ENCODE measurements at regions not wholly inside any gene's neighbourhood (a gene's known extent, or its start where the extent isn't known, plus 50 kb on each side); places are given as distances from the start of the nearest gene placed in this dataset.
"Not testable (repeated sequence)": the region's sequence is repeated elsewhere in the genome, so short reads cannot be mapped to it uniquely, and the experiment has no call there.

DNA sequence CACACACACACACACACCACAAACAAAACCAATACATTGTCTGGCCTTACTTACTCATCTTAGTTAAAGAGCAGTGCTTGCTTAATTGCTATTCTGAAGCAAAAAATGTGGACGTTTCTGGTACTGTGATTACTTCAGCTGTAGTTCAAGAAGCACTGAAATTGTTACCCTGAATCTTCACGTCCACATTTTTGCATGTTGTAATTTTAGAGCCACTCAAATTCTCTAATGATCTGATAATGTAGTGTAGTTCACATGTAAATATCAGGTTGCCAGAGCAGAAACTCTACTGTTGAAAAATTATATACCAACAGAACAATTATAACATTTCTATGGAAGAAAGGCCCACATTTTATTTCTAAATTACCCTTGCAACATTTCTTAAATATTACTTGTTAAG, 1451.1 kb downstream of the GATA3 start:
- Histone ChIP-seq H3K27me3 (ENCODE audit: insufficient read depth, low read length) (no peaks in the 10 kb centered on the region), H3K4me3 (ENCODE audit: low read length) (no peak overlapping the region), H3K9me3 (ENCODE audit: low read depth, low read length) (no peaks in the 10 kb centered on the region), H3K4me1 (ENCODE audit: insufficient read depth, low read length) (no peaks in the 10 kb centered on the region)

DNA sequence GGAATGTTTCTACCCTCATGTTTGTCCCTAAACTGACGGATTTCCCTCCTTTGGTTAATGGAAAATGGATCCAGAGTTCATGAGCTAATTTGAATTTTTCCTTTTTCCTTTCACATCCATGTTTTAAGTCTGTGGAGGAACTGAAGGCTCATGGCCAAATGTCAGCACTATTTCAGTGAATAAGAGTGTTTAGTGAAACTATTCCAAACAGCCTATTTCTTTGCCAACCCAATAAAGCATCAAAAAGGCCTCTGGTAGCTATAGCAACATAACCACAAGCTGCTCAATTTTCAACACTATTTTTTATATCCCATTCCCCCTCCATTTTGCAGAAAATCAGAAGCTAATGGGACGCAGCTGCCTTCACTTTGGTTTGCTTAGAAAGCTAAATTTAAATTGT, 1454.1 kb downstream of the GATA3 start:
- no peaks in the 10 kb centered on the region for H3K27me3 ChIP-seq (ENCODE audit: insufficient read depth, low read length)
- no peaks in the 10 kb centered on the region for H3K9me3 ChIP-seq (ENCODE audit: low read depth, low read length)

DNA sequence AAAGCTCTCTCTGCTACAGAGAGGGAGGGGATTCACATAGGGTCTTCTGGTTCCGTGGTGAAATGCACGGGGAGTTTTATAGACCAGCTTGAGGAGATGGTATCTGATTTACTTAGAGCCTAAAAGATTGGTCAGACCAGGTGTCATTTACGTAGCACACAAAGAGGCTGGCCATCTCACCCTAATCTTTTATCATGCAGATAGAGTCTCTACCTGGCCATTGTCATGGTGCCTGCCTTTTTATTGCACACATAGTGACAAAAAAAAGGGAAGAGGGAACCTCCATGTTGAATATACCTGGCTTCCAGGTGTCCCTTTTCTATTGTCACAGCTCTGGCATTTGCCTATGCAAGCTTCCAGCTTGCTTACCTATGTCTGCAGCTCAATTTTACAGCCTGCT, 1456.1 kb downstream of the GATA3 start:
- Histone ChIP-seq H3K27me3 (ENCODE audit: insufficient read depth, low read length) (no peaks in the 10 kb centered on the region), H3K9me3 (ENCODE audit: low read depth, low read length) (no peaks in the 10 kb centered on the region), H3K4me3 (ENCODE audit: low read length) (no peak overlapping the region), H3K4me1 (ENCODE audit: insufficient read depth, low read length) (no peaks in the 10 kb centered on the region)

More for the DNA sequence above, 1454.1 kb downstream of the GATA3 start:
- Histone ChIP-seq H3K4me3 (ENCODE audit: low read length) (no peak overlapping the region), H3K4me1 (ENCODE audit: insufficient read depth, low read length) (no peaks in the 10 kb centered on the region)

DNA sequence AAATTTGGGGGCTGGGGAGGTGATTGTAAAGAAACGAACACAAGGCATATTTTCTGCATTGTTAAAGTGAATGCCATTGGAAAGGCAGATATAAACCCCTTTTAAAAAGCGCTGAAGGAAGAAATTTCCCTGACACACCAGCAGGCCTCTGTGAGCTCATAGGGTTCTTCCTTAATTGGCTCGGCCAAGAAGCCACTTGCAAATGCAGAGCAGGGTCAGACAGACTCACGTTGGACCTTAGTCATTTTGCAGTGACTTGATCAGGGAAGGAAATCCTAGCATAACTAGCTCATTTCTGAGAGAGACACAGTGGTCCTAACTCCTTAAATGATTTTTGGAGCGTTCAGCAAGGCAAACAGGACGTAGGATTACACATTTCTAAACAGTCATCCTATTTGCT, 1461.4 kb downstream of the GATA3 start:
- Histone ChIP-seq H3K4me3 (ENCODE audit: low read length) (no peak overlapping the region), H3K4me1 (ENCODE audit: insufficient read depth, low read length) (no peaks in the 10 kb centered on the region), H3K9me3 (ENCODE audit: low read depth, low read length) (no peaks in the 10 kb centered on the region), H3K27me3 (ENCODE audit: insufficient read depth, low read length) (no peaks in the 10 kb centered on the region)

DNA sequence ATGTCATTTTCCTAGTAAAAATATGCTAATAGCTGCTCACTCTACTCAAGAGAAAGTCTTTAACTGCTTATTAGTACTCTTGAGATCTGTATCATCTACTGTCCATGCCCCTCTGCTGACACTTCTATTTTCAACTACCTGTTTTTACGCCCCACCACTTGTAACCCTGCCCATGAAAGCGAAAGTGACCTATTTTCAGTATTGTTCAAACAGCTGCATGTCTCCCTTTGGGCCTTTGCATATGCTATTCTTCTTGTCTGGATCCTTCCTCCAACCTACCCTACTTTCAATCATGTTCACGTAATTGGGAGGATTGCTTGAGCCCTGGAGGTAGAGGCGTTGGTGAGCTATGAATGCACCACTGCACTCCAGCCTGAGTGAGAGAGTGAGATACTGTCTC, 1481.3 kb downstream of the GATA3 start:
- no peaks in the 10 kb centered on the region for H3K9me3 ChIP-seq (ENCODE audit: low read depth, low read length)
- no peaks in the 10 kb centered on the region for H3K27me3 ChIP-seq (ENCODE audit: insufficient read depth, low read length)

GRCh38 chr10:9545073-9545472, 1472.6 kb upstream of the CELF2 start:
- Histone ChIP-seq H3K27me3 (ENCODE audit: insufficient read depth, low read length) (no peaks in the 10 kb centered on the region), H3K4me1 (ENCODE audit: insufficient read depth, low read length) (no peaks in the 10 kb centered on the region), H3K4me3 (ENCODE audit: low read length) (no peak overlapping the region), H3K9me3 (ENCODE audit: low read depth, low read length) (no peaks in the 10 kb centered on the region)

More for the DNA sequence above, 1481.3 kb downstream of the GATA3 start:
- no peaks in the 10 kb centered on the region for H3K4me1 ChIP-seq (ENCODE audit: insufficient read depth, low read length)
- no peak overlapping the region for H3K4me3 ChIP-seq (ENCODE audit: low read length)

GRCh38 chr10:9547936-9548904, 1469.5 kb upstream of the CELF2 start:
- no peaks in the 10 kb centered on the region for H3K4me1 ChIP-seq (ENCODE audit: insufficient read depth, low read length)
- H3K9me3 ChIP-seq (ENCODE audit: low read depth, low read length), result peaks cover 5% of the 10 kb centered on the region
- no peak overlapping the region for H3K4me3 ChIP-seq (ENCODE audit: low read length)
- H3K27me3 ChIP-seq (ENCODE audit: insufficient read depth, low read length), result no peaks in the 10 kb centered on the region

GRCh38 chr10:9550810-9551209, 1466.9 kb upstream of the CELF2 start:
- Histone ChIP-seq H3K27me3 (ENCODE audit: insufficient read depth, low read length) (no peaks in the 10 kb centered on the region), H3K9me3 (ENCODE audit: low read depth, low read length) (peaks cover 5% of the 10 kb centered on the region), H3K4me1 (ENCODE audit: insufficient read depth, low read length) (no peaks in the 10 kb centered on the region), H3K4me3 (ENCODE audit: low read length) (no peak overlapping the region)

GRCh38 chr10:9554321-9554720, 1463.4 kb upstream of the CELF2 start:
- Histone ChIP-seq H3K4me1 (ENCODE audit: insufficient read depth, low read length) (no peaks in the 10 kb centered on the region), H3K27me3 (ENCODE audit: insufficient read depth, low read length) (no peaks in the 10 kb centered on the region), H3K4me3 (ENCODE audit: low read length) (no peak overlapping the region), H3K9me3 (ENCODE audit: low read depth, low read length) (peaks cover 5% of the 10 kb centered on the region)

DNA sequence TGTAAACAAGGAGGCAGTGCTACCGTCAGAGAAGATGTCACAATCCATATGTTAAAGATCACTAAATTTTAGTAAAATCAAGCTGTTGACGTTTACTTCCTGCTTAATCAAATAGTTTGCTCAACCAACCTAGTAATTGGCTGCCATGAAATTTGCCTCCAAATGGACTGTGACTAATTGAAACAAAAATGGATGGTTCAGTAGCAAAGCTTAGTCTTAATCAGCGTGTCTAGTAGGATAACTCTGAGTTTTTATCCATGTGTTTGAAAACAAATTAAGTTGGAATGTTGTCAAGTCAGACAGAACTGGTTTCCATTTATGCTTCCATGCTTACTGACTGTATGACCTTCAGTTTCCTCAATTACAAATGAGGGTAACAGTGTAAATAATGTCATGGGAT, 1456.7 kb upstream of the CELF2 start:
- Histone ChIP-seq H3K27me3 (ENCODE audit: insufficient read depth, low read length) (no peaks in the 10 kb centered on the region), H3K4me3 (ENCODE audit: low read length) (no peak overlapping the region), H3K9me3 (ENCODE audit: low read depth, low read length) (no peaks in the 10 kb centered on the region), H3K4me1 (ENCODE audit: insufficient read depth, low read length) (no peaks in the 10 kb centered on the region)

DNA sequence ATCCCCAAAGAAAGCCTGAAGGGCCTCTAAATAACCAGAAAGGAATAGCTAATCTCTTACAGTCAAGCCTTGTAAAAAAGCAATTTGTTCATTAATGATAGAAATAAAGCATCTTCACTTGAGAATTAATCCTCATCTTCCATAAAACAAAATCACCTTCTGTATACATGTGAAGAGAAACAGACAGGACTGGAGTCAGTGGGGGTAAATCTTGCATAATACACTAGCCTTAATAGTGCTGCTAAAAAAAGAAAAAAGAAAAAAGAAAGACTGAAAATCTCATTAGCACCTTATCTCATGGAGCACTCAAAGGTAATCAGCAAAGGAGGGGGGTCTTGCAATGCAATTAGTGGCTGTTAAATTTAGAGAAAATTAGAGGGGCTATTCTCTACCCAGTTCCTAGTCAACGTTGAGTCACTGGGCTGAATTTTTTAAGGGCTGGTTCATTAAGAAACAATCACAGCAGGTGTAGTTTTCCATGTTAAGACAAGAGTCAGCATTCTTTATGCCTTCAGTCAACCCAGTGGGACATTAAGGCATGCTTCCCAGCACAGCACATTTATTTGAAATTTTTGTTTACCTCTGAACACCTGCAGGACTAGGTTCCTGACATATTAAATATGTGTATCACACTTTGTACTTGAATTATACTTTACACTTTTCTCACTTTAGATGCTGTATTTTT, 1455.7 kb upstream of the CELF2 start:
- Histone ChIP-seq H3K9me3 (ENCODE audit: low read depth, low read length) (no peaks in the 10 kb centered on the region), H3K4me3 (ENCODE audit: low read length) (no peak overlapping the region), H3K4me1 (ENCODE audit: insufficient read depth, low read length) (no peaks in the 10 kb centered on the region), H3K27me3 (ENCODE audit: insufficient read depth, low read length) (no peaks in the 10 kb centered on the region)

DNA sequence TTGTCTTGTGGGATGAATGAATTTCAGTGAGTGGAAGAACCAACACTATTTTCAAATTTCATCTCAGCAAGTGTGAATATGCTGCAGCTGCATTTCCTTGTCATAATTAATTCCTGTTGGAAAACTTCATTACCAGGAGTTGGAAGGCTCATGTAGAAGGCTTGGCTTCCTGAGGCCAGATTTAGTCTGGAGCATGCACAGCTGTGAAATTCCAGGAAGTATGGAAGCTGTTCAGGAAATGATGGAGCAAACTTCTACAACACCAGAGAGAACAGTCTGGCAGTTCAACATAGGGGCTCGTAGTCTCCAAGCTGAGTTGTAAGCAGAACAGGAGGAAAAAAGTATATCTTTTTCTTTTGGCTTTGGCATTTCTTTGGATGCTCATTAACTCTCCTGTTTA, 1439.9 kb upstream of the CELF2 start:
- Histone ChIP-seq H3K27me3 (ENCODE audit: insufficient read depth, low read length) (no peaks in the 10 kb centered on the region), H3K4me1 (ENCODE audit: insufficient read depth, low read length) (no peaks in the 10 kb centered on the region), H3K9me3 (ENCODE audit: low read depth, low read length) (no peaks in the 10 kb centered on the region), H3K4me3 (ENCODE audit: low read length) (no peak overlapping the region)

GRCh38 chr10:9579110-9579705, 1438.5 kb upstream of the CELF2 start:
- no peaks in the 10 kb centered on the region for H3K4me1 ChIP-seq (ENCODE audit: insufficient read depth, low read length)
- H3K4me3 ChIP-seq (ENCODE audit: low read length), result no peak overlapping the region
- H3K9me3 ChIP-seq (ENCODE audit: low read depth, low read length), result no peaks in the 10 kb centered on the region
- no peaks in the 10 kb centered on the region for H3K27me3 ChIP-seq (ENCODE audit: insufficient read depth, low read length)

DNA sequence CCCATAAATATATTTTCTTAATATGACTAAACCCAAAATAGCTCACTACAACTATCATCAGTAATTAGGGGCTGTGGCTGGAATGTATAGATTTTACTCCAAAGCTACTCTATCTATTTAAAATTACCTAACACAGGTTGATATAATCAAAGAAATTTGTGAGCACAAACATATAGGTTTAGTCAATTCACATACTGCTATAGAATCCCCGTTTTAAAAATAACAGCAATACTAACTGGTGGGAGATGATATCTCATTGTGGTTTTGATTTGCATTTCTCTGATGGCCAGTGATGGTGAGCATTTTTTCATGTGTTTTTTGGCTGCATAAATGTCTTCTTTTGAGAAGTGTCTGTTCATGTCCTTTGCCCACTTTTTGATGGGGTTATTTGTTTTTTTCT, 1434.9 kb upstream of the CELF2 start:
- not testable (repeated sequence) for H3K4me1 ChIP-seq (ENCODE audit: insufficient read depth, low read length); H3K27me3 ChIP-seq (ENCODE audit: insufficient read depth, low read length); H3K4me3 ChIP-seq (ENCODE audit: low read length); H3K9me3 ChIP-seq (ENCODE audit: low read depth, low read length)

DNA sequence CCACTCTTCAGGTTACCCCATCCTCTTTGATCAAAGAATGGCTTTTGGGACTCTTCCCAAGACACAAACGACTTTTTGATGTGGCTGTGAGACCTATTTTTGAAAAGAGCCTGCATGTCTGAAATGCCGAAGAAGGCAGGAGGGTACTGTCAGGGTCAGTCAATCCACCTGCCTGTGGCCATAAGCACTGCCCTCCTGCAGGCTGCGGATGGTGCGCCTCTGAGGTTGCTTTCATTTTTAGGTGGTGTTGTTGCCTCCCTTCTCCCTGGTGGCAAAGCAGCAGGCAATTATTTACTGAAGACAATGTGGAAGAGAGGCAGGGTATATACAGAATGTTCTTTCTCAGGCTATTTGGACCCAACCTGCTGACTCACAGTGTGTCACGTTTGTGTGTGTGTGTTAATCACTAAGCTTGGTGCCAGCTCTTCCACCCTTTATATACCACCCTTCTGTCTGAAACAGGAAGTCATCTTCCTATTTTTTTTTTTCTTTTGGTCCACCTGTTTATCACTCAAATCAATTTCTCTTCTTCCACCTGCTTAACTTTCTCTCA, 1421.2 kb upstream of the CELF2 start:
- Histone ChIP-seq H3K27me3 (ENCODE audit: insufficient read depth, low read length) (no peaks in the 10 kb centered on the region), H3K4me3 (ENCODE audit: low read length) (no peak overlapping the region), H3K9me3 (ENCODE audit: low read depth, low read length) (no peaks in the 10 kb centered on the region), H3K4me1 (ENCODE audit: insufficient read depth, low read length) (no peaks in the 10 kb centered on the region)

Measured in mononuclear cell (primary cell).